Breast epithelium (tissue), 3 donors: ENCODE measurements at regions not wholly inside any gene's neighbourhood (a gene's known extent, or its start where the extent isn't known, plus 50 kb on each side); places are given as distances from the start of the nearest gene placed in this dataset.

Experiments
- POLR2A ChIP-seq: fragments of 450-650 bp; IDR thresholded peaks from one replicate; pipeline ENCODE4 v1.6.1; 2016; ENCODE audit warnings: antibody characterized with exemption, mild to moderate bottlenecking, moderate library complexity
- POLR2AphosphoS5 ChIP-seq, 3 donors: sonication (generic); formaldehyde crosslinking; IDR thresholded peaks; one replicate each; pipeline ENCODE4 v1.6.1; 2017; ENCODE audit warnings: antibody characterized with exemption in 3 of 3
- TF ChIP-seq, protein P1 (sequence below), 3 donors: fragments of 450-650 bp; IDR thresholded peaks; one replicate each; pipeline ENCODE4 v1.5.1; 2016 to 2017; ENCODE audit warnings: antibody characterized with exemption in 3 of 3, mild to moderate bottlenecking in 3 of 3, moderate library complexity in 3 of 3

DNA sequence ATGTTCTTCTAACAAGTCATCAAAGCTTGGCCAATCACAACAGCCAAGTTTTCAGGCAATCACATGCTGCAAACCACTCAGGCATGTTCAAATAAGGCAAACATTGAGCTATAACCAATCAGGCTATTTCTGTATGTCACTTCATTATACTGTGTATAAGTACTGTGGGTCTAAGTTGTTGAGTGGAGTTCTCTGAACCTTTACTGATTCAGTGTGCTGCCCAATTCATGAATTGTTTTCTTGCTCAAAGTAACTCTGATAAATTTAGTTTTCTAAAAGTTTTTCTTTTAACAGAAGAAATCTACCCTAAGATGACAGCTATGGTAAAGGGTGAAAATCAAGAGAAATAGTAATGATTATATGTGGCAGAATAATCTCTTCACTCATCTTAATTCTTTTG, 805.4 kb upstream of the NUDT12 start:
- TF ChIP-seq, protein P1, sequence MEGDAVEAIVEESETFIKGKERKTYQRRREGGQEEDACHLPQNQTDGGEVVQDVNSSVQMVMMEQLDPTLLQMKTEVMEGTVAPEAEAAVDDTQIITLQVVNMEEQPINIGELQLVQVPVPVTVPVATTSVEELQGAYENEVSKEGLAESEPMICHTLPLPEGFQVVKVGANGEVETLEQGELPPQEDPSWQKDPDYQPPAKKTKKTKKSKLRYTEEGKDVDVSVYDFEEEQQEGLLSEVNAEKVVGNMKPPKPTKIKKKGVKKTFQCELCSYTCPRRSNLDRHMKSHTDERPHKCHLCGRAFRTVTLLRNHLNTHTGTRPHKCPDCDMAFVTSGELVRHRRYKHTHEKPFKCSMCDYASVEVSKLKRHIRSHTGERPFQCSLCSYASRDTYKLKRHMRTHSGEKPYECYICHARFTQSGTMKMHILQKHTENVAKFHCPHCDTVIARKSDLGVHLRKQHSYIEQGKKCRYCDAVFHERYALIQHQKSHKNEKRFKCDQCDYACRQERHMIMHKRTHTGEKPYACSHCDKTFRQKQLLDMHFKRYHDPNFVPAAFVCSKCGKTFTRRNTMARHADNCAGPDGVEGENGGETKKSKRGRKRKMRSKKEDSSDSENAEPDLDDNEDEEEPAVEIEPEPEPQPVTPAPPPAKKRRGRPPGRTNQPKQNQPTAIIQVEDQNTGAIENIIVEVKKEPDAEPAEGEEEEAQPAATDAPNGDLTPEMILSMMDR (IDR thresholded peaks at IDR 0.05): no peak
- TF ChIP-seq POLR2AphosphoS5 (IDR thresholded peaks at IDR 0.05) (no peak), POLR2A (no peak)
